GM21447 (cell line): ENCODE measurements at regions not wholly inside any gene's neighbourhood (a gene's known extent, or its start where the extent isn't known, plus 50 kb on each side); places are given as distances from the start of the nearest gene placed in this dataset.
"Not testable (repeated sequence)": the region's sequence is repeated elsewhere in the genome, so short reads cannot be mapped to it uniquely, and the experiment has no call there.

Experiments used
- ATAC-seq: cut with Tn5 transposase; IDR thresholded peaks from one replicate; pipeline ENCODE4 v1.9.1; 2021; ENCODE audit not compliant: unreplicated experiment

DNA sequence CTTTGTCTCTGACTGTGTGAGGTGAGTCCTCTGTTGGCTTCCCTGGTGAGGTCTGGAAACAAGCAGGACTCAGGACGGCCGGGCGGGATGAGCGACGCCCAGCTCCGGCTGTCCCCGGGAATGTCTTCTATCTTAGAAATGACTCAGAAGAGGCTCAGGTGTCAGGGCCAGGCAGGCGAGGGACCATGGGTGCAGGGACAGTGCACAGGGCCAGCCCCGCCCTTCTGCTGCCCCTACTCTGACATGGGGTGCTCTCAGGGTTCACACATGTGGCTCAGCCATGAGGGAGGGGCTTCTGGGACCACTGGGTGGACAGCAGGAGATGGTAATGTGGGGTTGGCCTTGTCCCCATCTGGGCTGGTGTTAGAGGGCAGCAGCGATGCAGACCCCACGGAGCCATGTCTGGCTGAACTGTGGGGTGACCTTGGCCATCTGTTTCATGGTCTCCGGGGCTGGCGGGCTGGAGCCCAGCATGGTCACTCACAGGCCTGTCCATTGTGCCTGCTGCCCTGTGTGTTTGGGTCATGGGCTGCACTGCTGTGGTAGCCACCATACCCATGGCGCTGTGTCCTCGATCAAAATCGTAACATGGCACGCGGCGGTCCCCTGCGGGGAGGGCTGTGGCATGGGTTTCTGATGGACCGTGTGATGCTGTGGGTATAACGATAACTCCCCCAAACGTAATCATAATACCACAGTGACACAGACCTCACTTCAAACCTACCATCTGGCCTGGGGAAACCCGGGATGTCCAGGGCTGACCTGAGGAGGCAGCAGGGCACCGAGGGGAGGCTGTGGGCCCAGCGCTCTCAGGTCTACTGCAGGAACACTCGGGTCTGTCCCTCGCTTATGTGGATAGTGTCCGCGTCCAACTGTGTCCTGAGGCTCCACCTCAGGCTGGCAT, 368.8 kb downstream of the TMEM121 start:
- ATAC-seq, result no peak

DNA sequence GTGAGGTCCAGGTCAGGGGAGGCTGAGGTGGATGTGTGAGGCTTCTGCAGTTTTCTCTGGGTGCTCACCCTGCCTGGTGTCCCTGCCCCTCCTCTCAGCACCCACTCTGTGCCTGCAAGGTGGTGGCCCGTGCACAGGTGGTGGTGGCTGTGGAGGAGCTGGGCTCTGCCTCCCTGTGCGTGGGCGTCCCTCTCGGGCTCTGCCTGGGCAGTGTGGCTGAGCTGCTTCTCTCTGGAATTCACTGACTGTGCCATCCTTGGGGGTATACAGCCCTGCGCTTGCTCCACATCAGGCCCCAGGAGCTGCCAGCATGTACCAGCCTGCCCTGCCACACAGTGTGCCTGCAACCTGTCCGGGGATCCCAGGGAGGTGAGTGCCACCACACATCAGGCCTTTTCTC, 369.8 kb downstream of the TMEM121 start:
- ATAC-seq, result not testable (repeated sequence)

GRCh38 chr14:105896961-105897724, 370.8 kb downstream of the TMEM121 start:
- not testable (repeated sequence) for ATAC-seq

DNA sequence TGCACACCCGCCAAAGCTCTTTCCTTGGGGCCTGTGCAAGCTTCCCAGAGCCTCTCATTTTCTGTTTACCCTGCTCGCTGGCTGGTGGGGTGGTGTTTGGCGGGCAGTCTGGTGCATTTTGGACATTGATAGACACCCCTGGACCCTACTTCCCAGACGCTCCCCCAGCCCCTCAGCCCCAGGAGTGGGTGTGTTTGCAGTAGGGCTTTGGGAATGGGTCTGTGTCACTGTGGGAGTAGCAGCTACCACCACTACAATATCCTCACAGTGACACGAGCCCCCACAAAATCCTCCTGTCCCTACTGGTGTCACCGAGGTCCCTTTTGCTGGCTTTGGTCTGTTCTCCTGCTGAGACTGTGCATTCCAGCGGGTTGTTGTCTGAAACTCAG, 371.3 kb downstream of the TMEM121 start:
- no peak for ATAC-seq

GRCh38 chr14:105898482-105899010, 372.2 kb downstream of the TMEM121 start:
- no peak for ATAC-seq

DNA sequence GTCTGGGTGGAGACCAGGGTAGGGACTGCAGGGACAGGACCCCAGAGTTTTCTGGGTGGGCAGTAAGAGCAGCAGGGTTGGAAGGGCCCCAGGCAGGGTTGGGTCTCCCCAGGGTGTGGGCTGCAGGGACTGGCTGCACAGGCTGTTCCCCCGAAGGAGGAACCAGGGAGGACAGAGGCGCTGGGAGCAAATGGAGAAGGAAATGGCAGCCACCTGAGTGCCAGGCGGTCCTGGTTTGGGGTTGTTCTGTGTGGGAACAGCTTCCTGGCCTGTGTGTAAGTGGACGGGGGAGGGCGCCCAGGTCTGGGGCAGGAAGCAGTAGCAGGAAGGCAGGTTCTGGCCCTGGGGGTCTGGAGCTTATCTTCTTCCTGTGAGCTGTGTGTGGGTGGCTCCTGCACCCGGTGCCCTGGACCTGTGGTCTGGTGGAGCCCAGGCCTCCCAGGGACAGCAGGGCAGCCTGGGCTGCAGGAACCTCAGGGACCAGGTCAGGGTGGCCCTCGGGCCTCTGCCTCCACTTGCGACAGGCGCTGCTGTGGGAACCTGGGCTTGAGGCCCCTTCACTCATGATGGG, 372.8 kb downstream of the TMEM121 start:
- ATAC-seq, result no peak

DNA sequence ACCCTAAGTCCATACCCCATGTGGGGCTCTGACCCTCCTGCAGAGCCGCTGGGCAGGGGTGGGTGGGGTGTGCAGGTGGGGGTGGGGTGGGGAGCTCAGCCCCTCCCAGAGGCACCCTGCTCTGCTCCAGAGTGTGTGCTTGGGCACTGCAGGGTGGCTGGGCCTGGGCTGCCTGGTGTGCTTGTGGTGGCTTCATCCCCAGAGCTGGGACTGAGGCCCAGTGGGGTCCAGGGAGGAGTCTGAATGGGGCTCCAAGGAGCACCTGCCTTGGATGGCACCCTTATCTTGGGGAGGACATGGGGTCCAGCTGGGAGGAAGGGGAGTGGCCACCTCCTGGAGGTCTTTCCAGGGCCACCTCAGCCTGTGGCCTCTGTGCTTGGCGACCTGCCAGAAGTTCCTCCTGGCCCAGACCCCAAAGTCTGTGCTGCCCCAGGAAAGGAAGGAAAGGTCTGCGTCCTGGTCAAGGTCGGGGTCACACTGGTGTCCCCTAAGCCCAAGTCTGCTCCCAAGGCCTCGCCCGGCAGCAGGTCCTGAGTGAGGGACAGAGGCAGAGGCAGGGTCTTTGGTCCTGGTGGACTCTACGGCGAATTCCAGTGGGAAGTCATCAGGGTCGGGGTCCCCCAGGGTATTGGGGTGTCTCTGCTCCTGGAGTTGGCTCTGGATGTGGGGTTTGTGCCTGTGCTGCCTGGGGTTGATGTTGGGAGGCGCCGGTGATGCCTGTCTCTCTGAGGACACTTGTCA, 373.4 kb downstream of the TMEM121 start:
- no peak for ATAC-seq

DNA sequence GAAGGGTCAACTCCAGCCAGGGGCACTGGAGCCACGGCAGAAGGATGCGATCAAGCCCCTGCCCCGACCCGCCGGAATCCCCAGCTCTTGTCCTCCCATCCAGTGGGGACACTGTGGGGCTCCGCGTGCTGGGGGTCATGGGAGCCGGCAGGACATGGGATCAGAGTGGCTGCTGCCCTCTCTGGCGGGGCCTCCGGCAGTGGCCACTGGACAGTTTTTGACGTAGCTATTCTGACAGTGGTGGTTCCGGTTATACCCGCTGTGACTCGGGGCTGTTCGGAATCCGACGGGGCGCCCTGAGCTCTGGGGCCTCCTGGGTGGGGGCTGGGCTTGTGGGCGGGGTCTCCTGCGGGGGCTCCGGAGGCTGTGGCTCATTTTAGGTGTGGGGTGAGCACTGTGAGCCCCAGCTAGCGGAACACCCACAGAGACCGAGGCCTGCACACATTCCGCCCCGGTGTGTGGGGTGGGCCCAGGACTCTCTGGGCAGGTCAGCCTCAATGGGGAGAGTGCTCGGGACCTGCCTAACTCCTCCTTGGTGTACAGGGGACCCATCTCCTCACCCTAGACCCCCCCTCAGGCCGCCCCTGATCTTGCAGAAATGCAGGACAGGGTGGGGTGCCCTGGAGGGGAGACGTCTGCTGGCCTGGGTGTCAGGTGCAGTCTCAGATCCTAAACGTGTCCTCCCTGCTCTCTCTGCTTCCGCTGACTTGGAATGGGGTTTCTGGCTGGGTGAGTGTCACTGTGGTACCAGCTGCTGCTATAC, 374.2 kb downstream of the TMEM121 start:
- no peak for ATAC-seq

DNA sequence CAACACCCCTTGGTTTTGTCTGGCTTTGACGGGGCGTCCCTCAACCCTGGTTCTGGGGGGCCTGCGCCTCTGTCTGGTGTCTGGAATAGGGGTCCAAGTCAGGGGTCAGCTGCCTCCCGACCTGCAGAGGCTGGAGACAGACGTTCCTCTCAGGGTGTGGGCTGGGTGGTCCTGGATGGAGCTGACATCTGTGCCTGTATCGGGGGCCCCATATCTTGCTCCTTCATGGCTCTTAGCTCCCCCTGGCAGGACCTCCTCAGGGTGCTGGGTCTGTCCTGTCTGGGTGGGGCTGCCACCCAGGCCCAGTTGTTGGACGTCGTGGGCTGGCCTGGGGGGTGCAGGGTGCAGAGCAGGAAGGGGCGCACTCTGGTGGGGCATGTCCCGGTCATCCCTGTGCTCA, 374.8 kb downstream of the TMEM121 start:
- no peak for ATAC-seq

GRCh38 chr14:105902131-105902898, 375.9 kb downstream of the TMEM121 start:
- no peak for ATAC-seq

GRCh38 chr14:105902899-105903165, 376.4 kb downstream of the TMEM121 start:
- ATAC-seq, result not testable (repeated sequence)

- no peak for ATAC-seq
These were observed 377.6 kb downstream of the TMEM121 start for GRCh38 chr14:105903971-105904370.

- no peak for ATAC-seq
These were observed 378.0 kb downstream of the TMEM121 start for GRCh38 chr14:105904379-105904778.

GRCh38 chr14:105905456-105905855, 379.1 kb downstream of the TMEM121 start:
- ATAC-seq, result no peak

- no peak for ATAC-seq
These were observed 380.9 kb downstream of the TMEM121 start for GRCh38 chr14:105907276-105907675.

- no peak for ATAC-seq
These were observed 381.6 kb downstream of the TMEM121 start for GRCh38 chr14:105908006-105908405.

DNA sequence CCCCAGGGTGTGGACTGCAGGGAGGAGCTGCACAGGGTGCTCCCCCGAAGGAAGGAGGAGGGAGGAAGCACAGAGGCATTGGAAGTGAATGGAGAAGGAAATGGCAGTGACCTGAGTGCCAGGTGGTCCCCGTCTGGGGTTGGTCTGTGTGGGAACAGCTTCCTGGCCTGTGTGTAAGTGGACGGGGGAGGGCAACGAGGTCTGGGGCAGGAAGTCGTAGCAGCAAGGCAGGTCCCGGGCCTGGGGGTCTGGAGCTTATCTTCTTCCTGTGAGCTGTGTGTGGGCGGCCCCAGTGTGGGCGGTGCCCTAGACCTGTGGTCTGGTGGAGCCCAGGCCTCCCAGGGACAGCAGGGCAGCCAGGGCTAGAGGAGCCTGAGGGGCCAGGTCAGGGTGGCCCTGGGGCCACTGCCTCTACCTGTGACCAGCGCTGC, 382.1 kb downstream of the TMEM121 start:
- ATAC-seq, result no peak

DNA sequence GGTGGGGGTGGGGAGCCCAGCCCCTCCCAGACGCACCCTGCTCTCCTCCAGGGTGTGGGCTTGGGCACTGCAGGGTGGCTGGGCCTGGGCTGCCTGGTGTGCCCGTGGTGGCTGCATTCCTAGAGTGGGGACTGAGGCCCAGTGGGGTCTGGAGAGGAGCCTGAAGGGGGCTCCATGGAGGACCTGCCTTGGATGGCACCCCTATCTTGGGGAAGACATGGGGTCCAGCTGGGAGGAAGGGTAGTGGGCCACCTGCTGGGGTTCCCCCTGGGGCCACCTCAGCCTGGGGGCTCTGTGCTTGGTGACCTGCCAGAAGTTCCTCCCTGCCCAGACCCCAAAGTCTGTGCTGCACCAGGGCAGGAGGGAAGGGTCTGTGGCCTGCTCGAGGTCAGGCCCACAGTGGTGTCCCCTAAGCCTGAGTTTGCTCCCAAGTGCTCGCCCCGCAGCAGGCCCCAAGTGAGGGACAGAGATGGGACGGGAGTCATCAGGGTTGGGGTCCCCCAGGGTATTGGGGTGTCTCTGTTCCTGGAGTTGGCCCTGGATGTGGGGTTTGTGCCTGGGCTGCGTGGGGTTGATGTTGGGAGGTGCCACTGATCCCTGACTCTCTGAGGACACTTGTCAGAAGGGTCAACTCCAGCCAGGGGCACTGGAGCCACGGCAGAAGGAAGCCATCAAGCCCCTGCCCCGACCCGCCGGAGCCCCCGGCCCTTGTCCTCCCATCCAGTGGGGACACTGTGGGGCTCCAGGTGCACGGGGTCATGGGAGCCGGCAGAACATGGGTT, 382.9 kb downstream of the TMEM121 start:
- ATAC-seq, result no peak

GRCh38 chr14:105909828-105910120, 383.4 kb downstream of the TMEM121 start:
- ATAC-seq, result not testable (repeated sequence)
